Glomerular endothelial cell (primary cell): ENCODE measurements at regions not wholly inside any gene's neighbourhood (a gene's known extent, or its start where the extent isn't known, plus 50 kb on each side); places are given as distances from the start of the nearest gene placed in this dataset.

Source experiments
- DNase-seq: peaks from one replicate; pipeline ENCODE4 v3.0.0-alpha.2; 2011; ENCODE audit warnings: low read depth, low spot score; ENCODE audit errors: extremely low read depth

DNA sequence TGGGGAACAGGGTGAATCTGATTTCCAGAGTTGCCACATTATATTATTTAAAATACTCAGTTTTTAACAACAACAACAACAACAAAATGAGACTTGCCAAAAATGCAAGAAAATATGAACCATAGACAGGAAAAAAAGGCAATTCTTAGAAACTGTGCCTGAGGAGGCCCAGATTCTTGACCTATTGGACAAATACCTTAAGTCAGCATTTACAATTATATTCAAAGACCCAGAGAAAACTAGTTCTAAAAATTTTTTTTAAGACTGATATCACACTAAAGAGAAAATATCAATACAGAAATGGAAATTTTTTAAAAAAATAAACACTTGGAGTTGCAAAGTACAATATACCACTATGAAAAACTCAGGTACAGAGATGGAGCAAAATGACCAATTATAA is 152.8 kb upstream of the LYPLAL1 start:
- DNase-seq = no peak

DNA sequence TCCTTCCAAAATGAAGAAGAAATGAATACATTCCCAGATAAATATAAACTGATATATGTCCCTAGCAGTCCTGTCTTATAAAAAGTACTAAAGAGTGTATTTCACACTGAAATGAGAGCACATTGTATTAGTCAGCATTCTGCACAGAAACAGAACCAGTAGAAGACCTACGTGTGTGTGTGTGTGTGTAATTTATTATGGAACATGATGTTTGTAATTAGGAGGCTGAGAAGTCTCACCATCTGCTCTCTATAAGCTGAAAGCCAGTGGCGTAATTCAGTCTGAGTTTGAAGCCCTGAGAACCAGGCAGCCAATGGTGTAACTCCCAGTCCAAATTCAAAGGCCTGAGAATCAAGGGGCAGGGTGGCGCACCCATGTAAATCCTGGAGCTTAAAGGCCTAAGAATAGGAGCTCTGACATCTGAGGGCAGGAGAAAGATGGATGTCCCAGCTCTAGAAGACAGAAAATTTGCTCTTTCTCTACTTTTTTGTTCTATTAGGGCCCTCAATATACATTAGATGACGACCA is 146.5 kb upstream of the LYPLAL1 start:
- DNase-seq = no peak

DNA sequence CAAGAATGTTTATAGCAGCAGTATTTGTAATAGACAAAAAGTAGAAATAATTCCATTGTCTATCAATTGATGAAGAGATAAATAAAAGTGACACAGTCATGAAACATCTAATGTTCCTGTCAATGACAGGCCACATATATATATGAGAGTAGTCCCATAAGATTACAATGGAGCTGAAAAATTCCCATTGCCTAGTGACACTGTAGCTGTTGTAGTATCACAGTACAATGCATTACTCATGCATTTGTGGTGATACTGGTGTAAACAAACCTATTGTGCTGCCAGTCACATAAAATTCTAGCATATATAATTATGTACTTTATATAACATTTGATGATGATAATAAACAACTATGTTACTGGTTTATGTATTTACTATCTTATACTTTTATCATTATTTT is 141.9 kb upstream of the LYPLAL1 start:
- no peak for DNase-seq

DNA sequence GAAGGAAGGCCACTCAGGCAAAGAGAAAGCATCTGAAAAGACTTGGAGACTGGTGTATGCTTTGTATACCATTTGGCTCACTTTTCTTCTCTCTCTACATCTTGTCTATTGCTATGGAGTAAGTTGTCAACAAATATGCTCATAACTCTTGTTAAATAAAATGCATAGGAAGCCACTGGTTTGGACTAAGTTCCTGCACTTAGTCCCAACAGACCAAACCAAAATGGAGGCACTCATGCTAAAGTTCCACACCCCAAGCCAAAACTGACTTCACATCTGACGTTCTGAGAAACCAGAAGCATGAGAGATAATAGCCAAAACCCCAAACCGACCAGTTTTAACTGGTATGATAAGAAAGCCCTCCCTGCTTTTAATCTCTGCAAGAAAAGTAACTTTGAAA is 135.3 kb upstream of the LYPLAL1 start:
- no peak for DNase-seq

- DNase-seq = no peak
Observed at GRCh38 chr1:219039017-219039681, 134.5 kb upstream of the LYPLAL1 start.

DNA sequence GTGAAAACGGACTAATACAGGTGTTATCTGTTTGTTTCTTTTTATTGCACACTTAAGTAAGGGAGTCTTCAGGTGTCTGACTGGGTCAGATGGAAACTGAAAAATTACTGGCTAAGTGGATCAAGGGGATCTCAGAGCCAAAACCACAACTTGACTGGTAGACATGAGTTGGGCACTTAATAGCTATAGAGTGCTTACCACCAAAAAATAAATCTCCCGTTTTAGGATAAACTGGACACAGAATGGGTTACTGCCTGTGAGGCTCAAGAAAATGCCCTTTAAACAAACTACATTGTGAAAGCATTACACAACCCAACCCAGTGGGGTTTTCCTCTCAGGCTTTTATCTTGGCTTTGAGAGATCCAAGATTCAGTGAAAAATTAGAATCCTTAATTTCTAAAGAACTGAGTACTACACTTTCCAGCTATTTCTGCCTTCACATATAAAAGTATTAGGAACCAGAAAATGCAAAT is 134.0 kb upstream of the LYPLAL1 start:
- DNase-seq = no peak

GRCh38 chr1:219040291-219040690 is 133.4 kb upstream of the LYPLAL1 start:
- no peak for DNase-seq

DNA sequence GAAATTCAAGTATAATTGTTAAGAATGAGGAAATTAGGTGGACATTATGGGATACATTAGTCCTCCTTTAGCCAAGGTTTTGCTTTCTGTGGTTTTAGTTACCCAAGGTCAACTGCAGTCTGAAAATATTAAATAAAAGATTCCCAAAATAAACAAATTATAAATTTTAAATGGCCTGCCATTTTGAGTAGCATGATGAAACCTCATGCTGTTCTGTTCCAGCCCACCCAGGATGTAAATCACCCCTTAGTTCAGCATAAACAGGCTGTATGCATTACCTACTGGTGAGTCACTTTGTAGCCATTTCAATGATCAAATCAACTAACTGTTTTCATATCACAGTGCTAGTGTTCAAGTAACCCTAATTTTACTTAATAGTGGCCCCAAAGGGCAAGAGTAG is 132.5 kb upstream of the LYPLAL1 start:
- no peak for DNase-seq

- DNase-seq = no peak
Observed at GRCh38 chr1:219041818-219042217, 131.9 kb upstream of the LYPLAL1 start.

DNA sequence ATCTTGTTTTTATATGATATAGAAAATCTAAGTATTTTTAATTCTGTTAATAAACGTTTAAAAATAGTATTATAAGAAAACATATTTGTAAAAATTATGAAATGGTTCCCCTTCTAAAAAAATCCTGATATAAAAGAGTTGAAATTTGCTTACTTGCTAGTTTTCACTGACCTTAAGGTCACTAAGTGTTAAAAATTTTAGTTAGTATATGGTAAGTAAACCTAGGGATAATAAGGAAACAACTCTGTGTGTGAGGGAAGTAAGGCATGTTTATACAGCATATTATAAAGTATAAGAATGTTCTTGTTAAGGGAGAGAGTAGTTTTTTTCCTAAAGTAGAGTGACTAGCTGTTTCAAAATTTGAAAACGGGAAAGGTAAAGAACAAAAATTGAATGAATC is 130.9 kb upstream of the LYPLAL1 start:
- DNase-seq = no peak

DNA sequence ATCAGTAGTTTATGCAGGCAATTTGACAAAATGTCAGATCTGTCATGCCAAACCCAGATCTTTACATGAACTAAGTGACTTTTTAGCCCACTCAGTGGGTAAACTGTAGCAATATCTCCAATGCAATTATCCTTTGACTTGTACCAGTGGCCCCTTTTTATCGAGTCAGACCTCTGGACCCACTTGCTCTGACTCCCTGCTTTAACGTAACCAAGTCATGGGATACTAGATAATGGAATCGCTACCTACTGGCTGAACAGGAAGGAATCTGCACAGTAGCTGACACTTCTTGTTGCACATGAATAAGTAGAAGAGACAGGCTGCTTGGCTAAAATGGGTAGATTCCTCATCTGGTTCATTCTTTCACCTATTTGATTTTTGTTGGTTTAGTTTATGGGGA is 128.4 kb upstream of the LYPLAL1 start:
- no peak for DNase-seq

DNA sequence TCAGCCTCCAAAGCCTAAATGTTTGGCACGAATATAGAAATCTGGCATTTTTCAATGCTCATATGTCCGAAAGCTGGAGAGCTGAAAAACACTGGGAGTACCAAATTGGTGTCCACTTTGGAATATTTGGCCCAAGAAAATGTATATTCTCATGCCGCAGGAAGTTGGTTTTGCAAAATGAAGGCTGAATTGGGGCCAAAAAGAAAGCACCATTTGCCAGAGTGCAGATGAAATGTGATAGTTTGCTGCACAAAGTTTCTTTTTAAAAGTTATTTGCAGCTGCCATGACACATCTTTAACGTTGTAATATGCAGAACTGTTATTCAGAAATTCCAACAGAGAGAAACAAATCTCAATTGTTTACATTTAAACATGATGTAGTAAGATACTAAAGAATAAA is 124.2 kb upstream of the LYPLAL1 start:
- DNase-seq = no peak

DNA sequence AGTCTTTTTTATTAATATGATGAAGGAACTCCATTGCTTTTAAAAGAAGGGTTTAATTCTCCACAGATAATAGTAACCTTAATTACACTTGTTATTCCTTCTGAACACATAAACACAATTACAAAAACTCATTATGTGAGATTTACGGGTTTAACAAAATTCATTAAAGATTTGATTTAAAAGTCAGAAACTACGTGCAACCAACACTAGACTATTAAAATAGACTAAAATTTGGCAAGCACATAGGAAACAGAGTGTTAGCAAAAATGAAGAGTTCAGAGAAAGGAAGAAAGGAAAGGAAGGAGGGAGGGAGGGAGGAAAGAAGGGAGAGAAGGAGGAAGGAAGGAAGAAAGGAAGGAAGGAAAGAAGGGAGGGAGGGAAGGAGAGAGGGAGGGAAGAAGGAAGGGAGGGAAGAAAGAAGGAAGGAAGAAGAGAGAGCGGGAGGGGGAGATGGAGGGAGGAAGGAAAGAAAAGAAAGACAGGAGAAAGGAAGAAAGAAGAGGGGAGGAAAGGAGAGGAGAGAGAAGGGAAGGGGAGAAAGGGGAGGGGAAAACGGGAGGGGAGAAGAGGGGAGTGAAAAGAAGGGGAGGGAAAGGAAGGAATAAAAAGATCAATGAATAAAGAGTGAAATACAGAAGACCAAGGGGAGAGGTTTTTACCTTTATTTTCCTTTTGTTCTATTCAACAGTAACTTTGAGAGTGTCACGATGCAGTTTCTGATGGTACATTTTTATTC is 123.4 kb upstream of the LYPLAL1 start:
- DNase-seq = no peak

DNA sequence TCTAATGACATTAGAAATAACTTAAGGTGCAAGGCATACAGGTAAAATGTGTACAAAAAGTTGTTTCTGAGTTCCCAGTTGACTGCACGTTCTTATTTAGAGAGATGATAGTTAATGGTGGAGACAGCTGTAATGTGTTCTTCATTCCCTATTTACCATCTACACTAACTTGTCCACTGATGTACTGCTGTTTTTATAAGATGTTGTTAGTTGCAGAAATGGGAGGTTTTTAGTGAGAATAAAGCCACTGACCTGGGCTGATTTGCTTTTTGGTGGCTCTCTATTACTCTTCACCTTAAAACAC is 122.9 kb upstream of the LYPLAL1 start:
- no peak for DNase-seq

GRCh38 chr1:219051547-219051946 is 122.1 kb upstream of the LYPLAL1 start:
- DNase-seq = no peak

DNA sequence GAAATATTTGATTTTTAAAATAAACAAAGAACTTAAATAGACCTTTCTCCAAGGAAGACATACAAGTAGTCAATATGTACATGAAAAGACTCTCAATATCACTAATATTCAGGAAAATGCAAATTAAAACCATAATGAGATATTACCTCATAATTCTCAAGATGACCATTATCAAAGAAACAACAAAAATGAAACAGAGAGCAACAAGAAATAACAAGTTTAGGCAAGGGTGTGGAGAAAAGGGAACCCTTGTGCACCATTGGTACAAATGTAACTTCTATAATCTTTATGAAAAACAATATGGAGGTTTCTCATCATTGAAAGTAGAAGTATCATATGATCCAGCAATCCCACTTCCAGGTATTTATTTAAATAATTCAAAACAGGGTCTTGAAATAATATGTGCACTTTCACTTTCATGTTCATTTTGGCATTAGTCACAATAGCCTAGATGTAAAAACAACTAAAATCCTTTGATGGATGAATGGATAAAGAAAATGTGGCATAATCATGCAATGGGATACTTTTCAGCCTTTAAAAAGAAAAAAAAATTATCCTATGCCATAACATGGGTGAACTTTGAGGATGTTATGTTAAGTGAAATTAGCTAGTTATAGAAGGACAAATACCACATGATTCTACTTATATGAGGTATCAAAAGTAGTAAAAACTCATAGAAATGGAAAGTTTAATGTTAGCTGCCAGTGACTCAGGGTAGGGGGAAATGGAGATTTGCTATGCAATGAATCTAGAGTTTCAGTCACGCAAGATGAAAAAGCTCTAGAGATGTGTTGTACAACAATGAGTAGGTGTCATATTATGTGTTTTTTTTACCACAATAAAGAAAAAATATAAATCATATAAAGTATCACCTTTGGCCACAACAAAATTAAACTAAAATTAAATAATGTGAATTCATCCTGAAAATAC is 114.5 kb upstream of the LYPLAL1 start:
- no peak for DNase-seq

DNA sequence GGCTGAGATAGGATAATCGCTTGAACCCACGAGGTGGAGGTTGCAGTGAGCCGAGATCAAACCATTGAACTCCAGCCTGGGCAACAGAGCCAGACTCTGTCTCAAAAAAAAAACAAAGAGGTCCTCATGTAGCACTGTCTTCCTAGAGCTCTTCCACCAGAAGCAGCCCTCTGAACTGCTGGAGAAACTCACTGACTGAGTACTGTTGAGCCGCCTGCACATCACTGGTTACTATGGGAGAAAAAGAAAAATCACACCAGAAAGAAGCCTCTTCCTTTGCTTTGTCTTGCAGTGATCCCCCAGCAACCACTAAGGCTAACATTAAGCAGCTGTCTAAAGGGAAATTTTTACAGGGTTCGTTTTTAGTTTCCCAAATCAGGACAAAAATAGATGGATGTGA is 112.9 kb upstream of the LYPLAL1 start:
- DNase-seq = no peak

- DNase-seq = no peak
Observed at GRCh38 chr1:219062161-219062560, 111.5 kb upstream of the LYPLAL1 start.

GRCh38 chr1:219066098-219066497 is 107.6 kb upstream of the LYPLAL1 start:
- no peak for DNase-seq

GRCh38 chr1:219066631-219067349 is 106.9 kb upstream of the LYPLAL1 start:
- DNase-seq = peak; percentile 45

DNA sequence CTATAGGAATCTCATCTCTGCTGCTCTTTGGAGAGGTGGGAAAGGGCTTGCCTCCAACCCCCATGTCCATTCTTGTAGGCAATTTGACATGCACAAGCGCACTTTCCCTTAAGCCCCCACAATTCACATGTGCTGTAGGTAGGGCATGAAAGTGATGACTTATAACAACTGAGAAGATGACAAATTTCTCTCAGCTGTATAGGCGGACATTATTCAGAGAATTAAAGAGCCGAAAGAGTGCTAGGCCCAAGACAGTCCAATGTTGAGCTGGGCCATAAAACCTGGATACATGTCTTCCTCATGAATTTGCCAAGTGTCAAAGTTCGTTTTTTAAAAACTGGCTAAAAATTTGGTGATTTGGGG is 106.3 kb upstream of the LYPLAL1 start:
- no peak for DNase-seq
